AG09319 (cell line): ENCODE measurements at regions not wholly inside any gene's neighbourhood (a gene's known extent, or its start where the extent isn't known, plus 50 kb on each side); places are given as distances from the start of the nearest gene placed in this dataset.

Experiments
- DNase-seq: peaks from one replicate; pipeline ENCODE4 v3.0.0-alpha.2; 2010; ENCODE audit warnings: low read depth; ENCODE audit errors: extremely low read depth
- CTCF ChIP-seq: IDR thresholded peaks from 2 replicates; pipeline ENCODE4 v1.5.1; 2011; ENCODE audit warnings: low read depth, mild to moderate bottlenecking, inconsistent platforms, low read length, moderate library complexity

- peak; percentile 12 for DNase-seq
These were observed 258.4 kb upstream of the CACNA2D1 start for GRCh38 chr7:82701949-82702348.

DNA sequence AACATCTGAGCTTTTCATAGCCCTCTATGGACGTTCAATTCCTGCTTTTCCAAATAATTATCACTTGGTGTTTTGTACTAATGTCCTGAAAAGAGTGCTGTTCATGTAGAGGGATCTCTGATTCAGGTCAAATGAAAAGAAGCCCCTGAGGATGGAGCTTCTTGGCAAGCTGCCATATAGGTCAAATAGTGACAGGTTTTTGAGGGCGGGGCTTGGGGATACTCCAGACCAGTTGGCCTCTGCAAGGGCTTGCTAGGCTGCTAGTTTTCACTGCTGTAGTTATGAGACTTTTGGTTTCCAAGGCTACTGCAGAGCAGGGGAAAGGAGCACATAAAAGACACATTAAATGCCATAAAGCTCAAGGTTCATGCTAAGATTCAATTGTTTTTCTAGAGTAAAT is 257.2 kb upstream of the CACNA2D1 start:
- DNase-seq: no peak
- no peak for TF ChIP-seq CTCF

More at GRCh38 chr7:82701949-82702348, 258.4 kb upstream of the CACNA2D1 start:
- no peak for TF ChIP-seq CTCF

DNA sequence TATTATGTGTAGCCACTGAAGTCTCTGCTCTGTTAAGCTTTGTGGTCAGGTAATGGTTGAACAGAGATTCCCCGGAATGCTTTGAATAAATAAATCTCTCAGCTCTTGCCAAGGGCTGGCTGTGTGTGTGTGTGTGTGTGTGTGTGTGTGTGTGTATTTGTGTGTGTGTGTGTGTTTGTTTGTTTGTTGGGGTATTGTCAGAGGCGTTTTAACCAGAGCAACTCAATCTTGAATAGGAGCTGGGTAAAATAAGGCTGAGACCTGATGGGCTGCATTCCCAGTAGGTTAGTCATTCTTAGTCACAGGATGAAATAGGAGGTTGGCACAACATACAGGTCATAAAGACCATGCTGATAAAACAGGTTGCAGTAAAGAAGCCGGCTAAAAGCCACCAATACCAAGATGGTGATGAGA is 256.2 kb upstream of the CACNA2D1 start:
- no peak for TF ChIP-seq CTCF
- peak; percentile 11 for DNase-seq

DNA sequence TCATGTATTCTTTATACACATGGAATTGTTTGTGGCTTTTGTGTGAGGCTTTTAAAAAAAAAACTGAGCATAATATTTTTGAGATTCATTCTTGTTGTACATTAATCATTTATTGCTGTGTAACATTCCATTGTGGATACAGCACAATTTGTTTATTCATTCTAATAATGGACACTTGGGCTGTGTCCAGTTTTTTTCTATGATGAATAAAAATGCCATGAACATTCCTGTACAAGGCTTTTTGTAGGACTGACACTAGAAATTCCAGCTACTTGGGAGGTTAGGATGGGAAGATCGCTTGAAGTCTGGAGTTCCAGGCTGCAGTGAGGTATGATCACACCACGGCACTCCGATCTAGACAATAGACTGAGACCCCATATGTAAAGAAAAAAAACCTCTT is 254.3 kb upstream of the CACNA2D1 start:
- DNase-seq: no peak
- TF ChIP-seq CTCF: no peak

- DNase-seq: no peak
- no peak for TF ChIP-seq CTCF
These were observed 253.1 kb upstream of the CACNA2D1 start for GRCh38 chr7:82696631-82697030.

DNA sequence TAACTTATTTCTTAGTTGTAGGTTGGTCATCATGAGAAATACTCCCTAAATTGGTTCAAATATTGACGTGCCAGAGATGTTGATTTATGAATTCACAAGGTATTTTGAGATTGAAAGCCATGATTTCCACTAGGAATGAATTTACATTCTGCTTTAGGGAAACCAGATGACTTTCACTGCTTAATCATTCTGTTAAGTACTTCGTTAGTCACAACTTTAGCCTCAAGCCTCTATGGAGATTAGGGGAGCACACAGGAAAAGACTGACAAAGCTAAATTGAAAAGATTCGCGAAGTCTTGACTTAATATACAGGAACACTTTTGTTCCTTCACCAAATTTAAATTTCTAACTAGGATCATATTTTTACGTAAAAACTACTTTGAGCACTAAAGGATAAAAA is 250.4 kb upstream of the CACNA2D1 start:
- no peak for TF ChIP-seq CTCF
- no peak for DNase-seq

DNA sequence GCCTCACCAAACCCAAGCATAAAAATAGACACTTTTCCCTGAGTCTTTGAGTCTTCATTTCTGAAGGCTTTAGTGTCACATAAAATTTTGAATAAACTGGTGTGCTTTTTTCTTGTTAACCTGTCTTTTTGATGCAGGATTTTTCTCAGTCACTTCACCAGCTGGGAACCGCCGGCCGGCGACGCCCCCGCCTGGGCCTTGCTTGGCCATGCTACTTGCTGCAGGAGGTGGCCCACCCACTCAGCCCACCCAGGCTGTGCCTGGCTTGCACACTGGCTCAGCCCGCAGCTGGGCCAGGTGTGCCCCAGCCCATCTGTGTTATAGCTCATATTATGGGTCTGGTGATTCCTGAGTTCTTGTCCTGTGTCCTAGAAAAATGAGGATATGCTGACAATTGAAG is 247.4 kb upstream of the CACNA2D1 start:
- no peak for TF ChIP-seq CTCF
- no peak for DNase-seq
